HepG2 (cell line): ENCODE measurements at regions not wholly inside any gene's neighbourhood (a gene's known extent, or its start where the extent isn't known, plus 50 kb on each side); places are given as distances from the start of the nearest gene placed in this dataset.

Source experiments
- GZF1 ChIP-seq: sonication (generic); formaldehyde crosslinking; IDR thresholded peaks from 2 replicates; pipeline ENCODE4 v1.5.1; 2020; ENCODE audit warnings: mild to moderate bottlenecking, missing genetic modification reagents
- ZBTB3 ChIP-seq: sonication (generic); formaldehyde crosslinking; IDR thresholded peaks from 2 replicates; pipeline ENCODE4 v1.4.0; 2020; ENCODE audit warnings: low read depth, mild to moderate bottlenecking, moderate library complexity, missing genetic modification reagents, borderline replicate concordance
- ZFP82 ChIP-seq: sonication (generic); formaldehyde crosslinking; IDR thresholded peaks from 2 replicates; pipeline ENCODE4 v1.5.1; 2020; ENCODE audit warnings: mild to moderate bottlenecking, missing genetic modification reagents, borderline replicate concordance
- ZNF143 ChIP-seq: sonication (generic); formaldehyde crosslinking; IDR thresholded peaks from 2 replicates; pipeline ENCODE4 v1.4.0; 2020; ENCODE audit warnings: missing genetic modification reagents
- ZNF24 ChIP-seq: fragments of 450-650 bp; IDR thresholded peaks from 2 replicates; pipeline ENCODE4 v1.6.1; 2017; ENCODE audit warnings: antibody characterized with exemption, mild to moderate bottlenecking
- ZNF331 ChIP-seq: sonication (generic); formaldehyde crosslinking; IDR thresholded peaks from 2 replicates; pipeline ENCODE4 v1.4.0; 2020; ENCODE audit warnings: missing genetic modification reagents
- ZNF556 ChIP-seq: sonication (generic); formaldehyde crosslinking; IDR thresholded peaks from 2 replicates; pipeline ENCODE4 v1.4.0; 2020; ENCODE audit warnings: mild to moderate bottlenecking, missing genetic modification reagents, borderline replicate concordance
- TF ChIP-seq, protein P1 (sequence below): sonication (generic); formaldehyde crosslinking; IDR thresholded peaks from 2 replicates; pipeline ENCODE4 v1.5.1; 2020; ENCODE audit warnings: mild to moderate bottlenecking, missing genetic modification reagents, borderline replicate concordance
- TF ChIP-seq, protein P2 (sequence below): IDR thresholded peaks from 2 replicates; pipeline ENCODE4 v1.6.1; 2016

DNA sequence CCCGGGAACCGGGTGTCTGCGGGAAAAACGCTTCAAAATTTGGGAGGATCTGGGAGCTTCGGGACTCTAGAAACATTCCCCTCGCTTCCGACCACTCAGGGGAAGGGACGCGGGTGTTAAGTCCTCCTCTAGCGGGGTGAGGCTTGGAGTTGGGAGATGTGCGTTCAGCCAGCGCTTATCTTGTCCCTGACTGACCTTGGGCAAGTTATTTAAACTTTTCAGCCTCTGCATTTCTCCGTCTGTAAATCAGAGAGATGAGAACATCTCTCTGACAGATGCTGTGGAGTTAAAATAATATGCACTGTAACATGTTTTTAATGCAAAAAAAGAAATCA, 76.9 kb upstream of the ANO4 start (continued):
- TF ChIP-seq, protein P1, sequence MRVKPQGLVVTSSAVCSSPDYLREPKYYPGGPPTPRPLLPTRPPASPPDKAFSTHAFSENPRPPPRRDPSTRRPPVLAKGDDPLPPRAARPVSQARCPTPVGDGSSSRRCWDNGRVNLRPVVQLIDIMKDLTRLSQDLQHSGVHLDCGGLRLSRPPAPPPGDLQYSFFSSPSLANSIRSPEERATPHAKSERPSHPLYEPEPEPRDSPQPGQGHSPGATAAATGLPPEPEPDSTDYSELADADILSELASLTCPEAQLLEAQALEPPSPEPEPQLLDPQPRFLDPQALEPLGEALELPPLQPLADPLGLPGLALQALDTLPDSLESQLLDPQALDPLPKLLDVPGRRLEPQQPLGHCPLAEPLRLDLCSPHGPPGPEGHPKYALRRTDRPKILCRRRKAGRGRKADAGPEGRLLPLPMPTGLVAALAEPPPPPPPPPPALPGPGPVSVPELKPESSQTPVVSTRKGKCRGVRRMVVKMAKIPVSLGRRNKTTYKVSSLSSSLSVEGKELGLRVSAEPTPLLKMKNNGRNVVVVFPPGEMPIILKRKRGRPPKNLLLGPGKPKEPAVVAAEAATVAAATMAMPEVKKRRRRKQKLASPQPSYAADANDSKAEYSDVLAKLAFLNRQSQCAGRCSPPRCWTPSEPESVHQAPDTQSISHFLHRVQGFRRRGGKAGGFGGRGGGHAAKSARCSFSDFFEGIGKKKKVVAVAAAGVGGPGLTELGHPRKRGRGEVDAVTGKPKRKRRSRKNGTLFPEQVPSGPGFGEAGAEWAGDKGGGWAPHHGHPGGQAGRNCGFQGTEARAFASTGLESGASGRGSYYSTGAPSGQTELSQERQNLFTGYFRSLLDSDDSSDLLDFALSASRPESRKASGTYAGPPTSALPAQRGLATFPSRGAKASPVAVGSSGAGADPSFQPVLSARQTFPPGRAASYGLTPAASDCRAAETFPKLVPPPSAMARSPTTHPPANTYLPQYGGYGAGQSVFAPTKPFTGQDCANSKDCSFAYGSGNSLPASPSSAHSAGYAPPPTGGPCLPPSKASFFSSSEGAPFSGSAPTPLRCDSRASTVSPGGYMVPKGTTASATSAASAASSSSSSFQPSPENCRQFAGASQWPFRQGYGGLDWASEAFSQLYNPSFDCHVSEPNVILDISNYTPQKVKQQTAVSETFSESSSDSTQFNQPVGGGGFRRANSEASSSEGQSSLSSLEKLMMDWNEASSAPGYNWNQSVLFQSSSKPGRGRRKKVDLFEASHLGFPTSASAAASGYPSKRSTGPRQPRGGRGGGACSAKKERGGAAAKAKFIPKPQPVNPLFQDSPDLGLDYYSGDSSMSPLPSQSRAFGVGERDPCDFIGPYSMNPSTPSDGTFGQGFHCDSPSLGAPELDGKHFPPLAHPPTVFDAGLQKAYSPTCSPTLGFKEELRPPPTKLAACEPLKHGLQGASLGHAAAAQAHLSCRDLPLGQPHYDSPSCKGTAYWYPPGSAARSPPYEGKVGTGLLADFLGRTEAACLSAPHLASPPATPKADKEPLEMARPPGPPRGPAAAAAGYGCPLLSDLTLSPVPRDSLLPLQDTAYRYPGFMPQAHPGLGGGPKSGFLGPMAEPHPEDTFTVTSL (CRISPR knock-in tag): no peak
- no peak for TF ChIP-seq GZF1 (CRISPR knock-in tag)
- no peak for TF ChIP-seq ZFP82
- no peak for TF ChIP-seq ZNF556 (CRISPR knock-in tag)
- TF ChIP-seq, protein P2, sequence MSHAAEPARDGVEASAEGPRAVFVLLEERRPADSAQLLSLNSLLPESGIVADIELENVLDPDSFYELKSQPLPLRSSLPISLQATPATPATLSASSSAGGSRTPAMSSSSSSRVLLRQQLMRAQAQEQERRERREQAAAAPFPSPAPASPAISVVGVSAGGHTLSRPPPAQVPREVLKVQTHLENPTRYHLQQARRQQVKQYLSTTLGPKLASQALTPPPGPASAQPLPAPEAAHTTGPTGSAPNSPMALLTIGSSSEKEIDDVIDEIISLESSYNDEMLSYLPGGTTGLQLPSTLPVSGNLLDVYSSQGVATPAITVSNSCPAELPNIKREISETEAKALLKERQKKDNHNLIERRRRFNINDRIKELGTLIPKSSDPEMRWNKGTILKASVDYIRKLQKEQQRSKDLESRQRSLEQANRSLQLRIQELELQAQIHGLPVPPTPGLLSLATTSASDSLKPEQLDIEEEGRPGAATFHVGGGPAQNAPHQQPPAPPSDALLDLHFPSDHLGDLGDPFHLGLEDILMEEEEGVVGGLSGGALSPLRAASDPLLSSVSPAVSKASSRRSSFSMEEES (CRISPR knock-in tag): no peak
- TF ChIP-seq ZNF24: no peak
- no peak for TF ChIP-seq ZNF143
- no peak for TF ChIP-seq ZBTB3 (CRISPR knock-in tag)
- no peak for TF ChIP-seq ZNF331
- TF ChIP-seq, all 625 proteins: peak for 0
